ENCODE measurements at regions not wholly inside any gene's neighbourhood (a gene's known extent, or its start where the extent isn't known, plus 50 kb on each side); places are given as distances from the start of the nearest gene placed in this dataset.

- Histone ChIP-seq H3K4me3 (no peak overlapping the region), H3K27me3 (no peaks in the 10 kb centered on the region), H3K4me1 (peaks cover 28% of the 10 kb centered on the region), H3K36me3 (no peaks in the 10 kb centered on the region), H3K9me3 (no peaks in the 10 kb centered on the region), H3K27ac (no peak overlapping the region)
- 87% methylated on average over 5 of the region's 5 CpGs for WGBS
- no peak for DNase-seq (ENCODE audit: low spot score in 2 of 2)
- no peak for TF ChIP-seq POLR2A (IDR thresholded peaks at IDR 0.05)
- TF ChIP-seq CTCF (IDR thresholded peaks at IDR 0.05), result no peak
- no peak for TF ChIP-seq EP300 (IDR thresholded peaks at IDR 0.05)
- no peak for TF ChIP-seq POLR2AphosphoS5 (IDR thresholded peaks at IDR 0.05)
Observed at GRCh38 chr14:55803873-55804553, 224.0 kb downstream of the KTN1 start.

GRCh38 chr14:55805250-55805649 lies 225.2 kb downstream of the KTN1 start:
- H3K4me1 ChIP-seq, result peaks cover 24% of the 10 kb centered on the region
- H3K9me3 ChIP-seq, result no peaks in the 10 kb centered on the region
- H3K27ac ChIP-seq, result no peak overlapping the region
- no peak for DNase-seq (ENCODE audit: low spot score in 2 of 2)
- H3K4me3 ChIP-seq, result no peak overlapping the region
- WGBS, result 86% methylated on average over 3 of the region's 3 CpGs
- no peaks in the 10 kb centered on the region for H3K27me3 ChIP-seq
- TF ChIP-seq POLR2AphosphoS5 (IDR thresholded peaks at IDR 0.05) (no peak), EP300 (IDR thresholded peaks at IDR 0.05) (no peak), POLR2A (IDR thresholded peaks at IDR 0.05) (no peak), CTCF (IDR thresholded peaks at IDR 0.05) (no peak)
- H3K36me3 ChIP-seq, result no peaks in the 10 kb centered on the region

- Histone ChIP-seq H3K4me3 (no peak overlapping the region), H3K27ac (peak overlapping the region; percentile 73), H3K9me3 (no peaks in the 10 kb centered on the region), H3K4me1 (peaks cover 24% of the 10 kb centered on the region), H3K27me3 (no peaks in the 10 kb centered on the region), H3K36me3 (no peaks in the 10 kb centered on the region)
- peak; percentile 90 to 93 for DNase-seq (ENCODE audit: low spot score in 2 of 2)
- TF ChIP-seq POLR2AphosphoS5 (IDR thresholded peaks at IDR 0.05) (peak in 2 of 3 donors; percentile 51 to 66), POLR2A (IDR thresholded peaks at IDR 0.05) (no peak)
- 8% methylated on average over 17 of the region's 17 CpGs for WGBS
Observed at GRCh38 chr14:55807053-55807880, 227.3 kb downstream of the KTN1 start.

- Histone ChIP-seq H3K36me3 (no peaks in the 10 kb centered on the region), H3K27ac (peak overlapping the region; percentile 73), H3K4me3 (no peak overlapping the region), H3K9me3 (no peaks in the 10 kb centered on the region), H3K4me1 (peaks cover 24% of the 10 kb centered on the region), H3K27me3 (no peaks in the 10 kb centered on the region)
- TF ChIP-seq POLR2A (IDR thresholded peaks at IDR 0.05) (no peak), CTCF (IDR thresholded peaks at IDR 0.05) (no peak), POLR2AphosphoS5 (IDR thresholded peaks at IDR 0.05) (no peak), EP300 (IDR thresholded peaks at IDR 0.05) (no peak)
- WGBS, result 65% methylated on average over 2 of the region's 2 CpGs
- DNase-seq (ENCODE audit: low spot score in 2 of 2), result no peak
Observed at GRCh38 chr14:55807881-55808379, 227.9 kb downstream of the KTN1 start.

GRCh38 chr14:55813630-55814029 lies 233.6 kb downstream of the KTN1 start:
- Histone ChIP-seq H3K9me3 (no peaks in the 10 kb centered on the region), H3K27ac (no peak overlapping the region), H3K4me3 (no peak overlapping the region), H3K4me1 (no peaks in the 10 kb centered on the region), H3K27me3 (no peaks in the 10 kb centered on the region), H3K36me3 (no peaks in the 10 kb centered on the region)
- 77% methylated on average over 2 of the region's 2 CpGs for WGBS
- DNase-seq (ENCODE audit: low spot score in 2 of 2), result no peak
- TF ChIP-seq EP300 (IDR thresholded peaks at IDR 0.05) (no peak), CTCF (IDR thresholded peaks at IDR 0.05) (no peak)
